ACC112 (cell line): ENCODE measurements at regions not wholly inside any gene's neighbourhood (a gene's known extent, or its start where the extent isn't known, plus 50 kb on each side); places are given as distances from the start of the nearest gene placed in this dataset.
A peak's percentile ranks its signal among the peaks of the same experiment; 100 is the strongest.
"Not testable (repeated sequence)": the region's sequence is repeated elsewhere in the genome, so short reads cannot be mapped to it uniquely, and the experiment has no call there.

Experiments
- H2AFZ ChIP-seq: fragments of 200-600 bp; sonication (generic); one replicate; pipeline ENCODE4 v1.6.0; 2017; ENCODE audit warnings: antibody characterized with exemption, low read length; ENCODE audit not compliant: unreplicated experiment
- H3K27ac ChIP-seq: fragments of 200-600 bp; sonication (generic); 2 replicates; pipeline ENCODE4 v1.5.1; 2014; ENCODE audit warnings: low read depth, mild to moderate bottlenecking, antibody characterized with exemption, low read length, moderate library complexity
- H3K27me3 ChIP-seq: fragments of 200-600 bp; sonication (generic); 2 replicates; pipeline ENCODE4 v1.6.1; 2014; ENCODE audit warnings: mild to moderate bottlenecking, antibody characterized with exemption, low read length, moderate library complexity, mixed read lengths; ENCODE audit not compliant: insufficient read depth
- H3K36me3 ChIP-seq: fragments of 200-600 bp; sonication (generic); 2 replicates; pipeline ENCODE4 v1.6.1; 2016; ENCODE audit warnings: mild to moderate bottlenecking, antibody characterized with exemption, low read length, moderate library complexity, mixed read lengths; ENCODE audit not compliant: insufficient read depth
- H3K4me1 ChIP-seq: fragments of 200-600 bp; sonication (generic); one replicate; pipeline ENCODE4 v1.6.1; 2016; ENCODE audit warnings: low read length, mixed read lengths; ENCODE audit not compliant: insufficient read depth, unreplicated experiment, control insufficient read depth
- H3K4me3 ChIP-seq: fragments of 200-600 bp; sonication (generic); 2 replicates; pipeline ENCODE4 v1.5.1; 2014; ENCODE audit warnings: mild to moderate bottlenecking, low read depth, low read length
- H3K79me2 ChIP-seq: fragments of 200-600 bp; sonication (generic); one replicate; pipeline ENCODE4 v1.6.0; 2016; ENCODE audit warnings: low read length; ENCODE audit not compliant: control insufficient read depth, unreplicated experiment, insufficient read depth

DNA sequence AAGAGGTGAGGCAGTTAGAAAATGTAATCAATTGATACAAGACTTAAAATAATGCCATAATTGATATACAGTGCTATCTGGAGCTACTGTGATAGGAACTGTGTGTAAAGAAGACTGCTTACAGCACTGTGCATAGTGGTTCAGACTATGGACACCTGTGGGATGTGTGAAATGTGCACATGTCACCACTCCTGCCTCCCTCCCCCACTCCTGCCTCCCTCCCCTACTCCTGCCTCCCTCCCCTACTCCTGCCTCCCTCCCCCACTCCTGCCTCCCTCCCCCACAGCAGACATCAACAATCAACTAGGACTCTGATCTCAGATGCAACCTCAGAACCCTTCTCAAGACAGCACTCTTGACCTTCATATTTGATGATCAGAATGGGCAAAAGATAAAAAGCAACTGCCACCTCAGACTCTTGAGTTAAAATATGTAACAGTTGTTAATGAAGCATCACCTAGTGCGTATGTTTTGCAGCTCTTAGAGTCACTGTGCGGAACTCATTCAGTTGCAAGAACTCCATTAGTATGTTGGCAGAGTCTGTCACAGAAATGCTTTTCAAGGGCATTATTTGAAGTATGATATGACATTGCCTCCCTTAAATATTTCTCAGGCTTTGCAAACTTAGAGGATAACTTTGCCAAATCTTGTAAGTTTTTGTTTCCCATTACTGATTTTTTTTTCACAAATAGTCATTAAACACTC is 255.2 kb upstream of the DDHD1 start:
- H3K36me3 ChIP-seq = no peaks in the 10 kb centered on the region
- no peak overlapping the region for H2AFZ ChIP-seq
- peaks cover 4% of the 10 kb centered on the region for H3K4me1 ChIP-seq
- H3K79me2 ChIP-seq = no peaks in the 10 kb centered on the region
- no peaks in the 10 kb centered on the region for H3K27me3 ChIP-seq
- no peak overlapping the region for H3K4me3 ChIP-seq
- no peak overlapping the region for H3K27ac ChIP-seq

DNA sequence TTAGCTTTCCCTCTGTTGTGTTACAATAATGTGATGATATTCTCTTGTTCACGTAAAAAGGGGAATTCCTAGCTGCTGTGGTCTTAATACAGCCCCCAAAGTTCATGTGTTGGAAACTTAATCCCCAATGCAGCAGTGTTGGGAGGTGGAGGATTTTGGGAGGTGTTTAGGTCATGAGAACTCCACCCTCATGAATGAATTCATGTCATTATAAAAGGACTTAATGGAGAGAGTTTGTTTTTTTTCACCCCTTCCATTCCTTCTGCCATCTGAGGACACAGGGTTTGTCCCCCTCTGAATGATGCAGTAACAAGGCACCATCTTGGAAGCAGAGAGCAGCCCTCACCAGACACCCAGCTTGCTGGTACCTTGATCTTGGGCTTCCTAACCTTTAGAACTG is 253.4 kb upstream of the DDHD1 start:
- H2AFZ ChIP-seq = no peak overlapping the region
- no peak overlapping the region for H3K4me3 ChIP-seq
- H3K36me3 ChIP-seq = no peaks in the 10 kb centered on the region
- no peaks in the 10 kb centered on the region for H3K27me3 ChIP-seq
- H3K27ac ChIP-seq = no peak overlapping the region
- H3K79me2 ChIP-seq = no peaks in the 10 kb centered on the region
- H3K4me1 ChIP-seq = peaks cover 4% of the 10 kb centered on the region

DNA sequence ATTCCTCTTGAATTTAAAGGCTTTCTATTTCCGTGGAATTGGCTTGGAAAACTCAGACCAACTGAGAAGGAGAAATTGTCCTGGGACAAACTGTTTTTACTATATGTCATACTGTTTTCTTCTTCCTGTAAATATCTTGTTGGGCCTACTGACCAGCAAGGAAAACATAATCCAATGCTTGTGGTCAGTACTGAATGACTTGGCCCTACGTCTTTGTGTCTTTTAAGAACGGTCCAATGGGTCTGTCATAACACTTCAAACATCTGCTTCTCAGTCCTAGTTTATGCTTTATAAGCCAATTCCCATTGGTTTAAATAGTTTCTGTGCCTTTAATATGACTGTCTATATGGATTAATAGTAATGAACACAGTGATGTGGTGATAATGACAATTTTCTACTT is 248.5 kb upstream of the DDHD1 start:
- Histone ChIP-seq H3K79me2 (no peaks in the 10 kb centered on the region), H3K36me3 (no peaks in the 10 kb centered on the region), H3K4me1 (no peaks in the 10 kb centered on the region), H3K27ac (no peak overlapping the region), H3K4me3 (no peak overlapping the region), H3K27me3 (no peaks in the 10 kb centered on the region), H2AFZ (no peak overlapping the region)

DNA sequence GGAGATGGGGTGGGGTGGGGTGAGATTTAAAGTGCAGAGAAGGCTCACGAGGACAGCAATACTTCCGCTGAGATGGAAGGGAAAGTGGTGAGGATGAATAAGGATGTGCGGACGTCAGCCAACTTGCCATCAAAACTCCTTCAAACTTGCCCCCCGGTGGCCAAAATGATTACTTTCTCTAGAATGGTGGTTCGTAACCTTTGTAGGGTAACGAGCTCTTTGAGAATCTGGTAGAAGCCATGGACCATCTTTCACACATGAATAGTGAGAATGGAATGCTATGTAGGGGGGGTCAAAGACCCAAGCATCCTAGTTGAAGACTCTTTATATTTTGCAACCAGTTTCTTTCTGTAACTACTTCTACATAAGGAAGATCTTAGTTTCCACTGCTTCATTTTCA is 245.9 kb upstream of the DDHD1 start:
- no peaks in the 10 kb centered on the region for H3K79me2 ChIP-seq
- H3K27ac ChIP-seq = no peak overlapping the region
- H2AFZ ChIP-seq = no peak overlapping the region
- H3K4me3 ChIP-seq = no peak overlapping the region
- no peaks in the 10 kb centered on the region for H3K4me1 ChIP-seq
- no peaks in the 10 kb centered on the region for H3K27me3 ChIP-seq
- no peaks in the 10 kb centered on the region for H3K36me3 ChIP-seq

DNA sequence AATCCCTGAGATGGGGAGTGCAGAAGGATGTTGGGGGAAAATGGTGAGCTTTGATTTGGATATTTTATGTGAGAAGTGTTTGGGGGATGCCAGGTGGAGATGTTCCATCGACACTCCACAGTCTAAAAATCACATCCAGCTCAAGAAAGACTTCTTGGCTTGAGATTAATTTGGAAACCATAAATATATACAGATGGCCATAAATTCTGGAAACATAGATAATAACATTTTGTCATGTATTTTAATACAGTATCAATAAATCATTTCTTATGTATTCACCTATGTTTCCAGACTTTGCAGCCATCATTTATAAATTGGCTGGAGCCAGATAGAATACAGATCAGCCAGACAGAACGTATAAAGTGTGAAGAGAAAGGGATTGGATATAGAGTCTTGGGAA is 245.5 kb upstream of the DDHD1 start:
- no peaks in the 10 kb centered on the region for H3K79me2 ChIP-seq
- no peak overlapping the region for H2AFZ ChIP-seq
- no peaks in the 10 kb centered on the region for H3K4me1 ChIP-seq
- H3K27me3 ChIP-seq = no peaks in the 10 kb centered on the region
- no peak overlapping the region for H3K4me3 ChIP-seq
- H3K36me3 ChIP-seq = no peaks in the 10 kb centered on the region
- no peak overlapping the region for H3K27ac ChIP-seq

DNA sequence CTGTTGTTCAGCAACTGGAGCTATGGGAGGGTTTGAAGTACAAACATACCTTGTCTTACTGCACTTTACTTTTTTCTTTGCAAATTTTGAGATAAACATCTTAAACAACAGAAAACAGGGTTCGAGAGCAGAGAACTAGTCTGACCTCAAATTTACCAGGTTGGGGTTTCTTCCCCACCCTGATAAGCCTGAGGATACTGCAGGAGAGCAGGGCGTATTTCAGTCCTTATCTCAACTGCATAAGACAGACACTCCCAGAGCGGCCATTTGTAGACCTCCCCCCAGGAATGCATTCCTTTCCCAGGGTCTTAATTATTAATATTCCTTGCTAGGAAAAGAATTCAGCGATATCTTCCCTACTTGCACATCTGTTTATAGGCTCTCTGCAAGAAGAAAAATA is 242.1 kb upstream of the DDHD1 start:
- H3K27ac ChIP-seq, H3K36me3 ChIP-seq, H3K27me3 ChIP-seq, H3K4me3 ChIP-seq, H3K79me2 ChIP-seq, H2AFZ ChIP-seq: not testable (repeated sequence)
- H3K4me1 ChIP-seq = peaks cover 24% of the 10 kb centered on the region

DNA sequence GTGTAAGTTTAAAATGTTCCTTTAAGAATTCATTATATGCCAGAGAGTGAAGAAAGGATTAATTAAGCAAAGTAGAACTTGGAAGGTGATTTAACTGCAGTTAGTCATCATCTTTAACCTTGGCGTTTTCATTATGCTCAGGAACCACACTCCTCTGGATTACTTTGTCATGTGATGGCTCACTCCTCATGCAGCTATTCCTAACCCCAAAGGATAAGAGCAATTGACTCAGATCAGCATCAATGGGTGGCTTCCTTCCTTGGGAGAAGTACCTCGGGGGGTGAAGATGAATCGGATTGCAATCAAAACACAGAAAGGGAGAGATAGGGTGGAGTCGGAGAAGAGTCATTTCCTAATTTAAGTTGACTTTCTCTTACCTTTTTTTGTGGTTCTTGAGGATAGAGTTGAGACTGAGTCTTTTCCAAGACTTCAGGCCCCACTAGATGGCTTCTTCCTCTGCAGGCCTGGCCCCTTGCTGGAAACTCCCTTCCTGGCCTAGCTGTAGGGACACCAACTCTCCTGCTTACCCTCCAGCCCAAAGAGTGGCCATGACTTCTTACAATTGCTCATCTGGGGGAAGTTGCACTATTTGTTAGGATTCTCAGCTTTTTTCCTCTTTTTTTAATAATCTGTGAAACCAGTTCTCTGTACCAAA is 238.6 kb upstream of the DDHD1 start:
- peak overlapping the region; percentile 91 for H3K27ac ChIP-seq
- no peaks in the 10 kb centered on the region for H3K79me2 ChIP-seq
- 0 out of 2 replicates have a peak overlapping the region, but pooled peaks have one; percentile 1 for H3K4me3 ChIP-seq
- peaks cover 35% of the 10 kb centered on the region for H3K4me1 ChIP-seq
- H2AFZ ChIP-seq = peak overlapping the region; percentile 34
- no peaks in the 10 kb centered on the region for H3K27me3 ChIP-seq
- H3K36me3 ChIP-seq = no peaks in the 10 kb centered on the region

DNA sequence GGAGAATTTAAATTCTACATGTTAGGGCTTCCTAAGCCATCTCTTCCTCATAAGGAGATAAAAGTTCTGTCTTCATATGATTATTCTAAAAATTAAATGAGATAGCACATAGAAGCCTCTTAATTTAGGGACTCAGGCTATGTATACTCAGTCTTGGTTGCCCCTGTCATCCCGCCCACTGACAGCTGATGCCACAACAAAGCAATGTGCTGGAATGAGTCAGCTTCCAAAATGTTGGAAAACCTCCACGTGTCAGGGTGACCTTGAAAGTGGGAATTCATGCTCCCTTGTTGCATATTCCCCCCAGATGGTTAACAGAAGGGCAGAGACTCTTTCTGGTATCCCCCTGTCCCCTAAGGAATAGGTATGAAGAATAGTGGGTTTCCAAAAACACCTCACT is 238.0 kb upstream of the DDHD1 start:
- Histone ChIP-seq H3K79me2 (no peaks in the 10 kb centered on the region), H3K4me3 (0 out of 2 replicates have a peak overlapping the region, but pooled peaks have one; percentile 1), H3K4me1 (peaks cover 35% of the 10 kb centered on the region), H3K36me3 (no peaks in the 10 kb centered on the region), H3K27me3 (no peaks in the 10 kb centered on the region), H2AFZ (no peak overlapping the region), H3K27ac (peak overlapping the region; percentile 91)

DNA sequence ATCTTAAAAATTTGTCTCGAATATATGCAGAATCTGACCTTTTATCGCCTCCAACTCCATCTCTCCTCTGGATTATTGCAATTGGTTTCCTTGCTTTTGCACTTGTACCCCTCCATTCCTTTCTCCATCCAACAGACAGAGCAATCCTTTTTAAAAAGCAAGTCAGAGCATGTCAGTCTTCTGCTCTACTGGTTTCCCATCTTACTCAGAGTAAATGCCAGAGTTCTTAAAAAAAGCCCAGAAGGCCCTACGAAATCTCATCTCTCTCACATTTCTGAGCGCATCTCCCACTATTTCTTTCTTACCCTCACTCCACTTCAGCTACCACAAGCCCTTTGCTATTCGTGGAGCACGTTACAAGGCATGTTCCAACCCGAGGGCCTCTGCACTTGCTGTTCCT is 236.9 kb upstream of the DDHD1 start:
- no peaks in the 10 kb centered on the region for H3K36me3 ChIP-seq
- H2AFZ ChIP-seq = no peak overlapping the region
- H3K79me2 ChIP-seq = no peaks in the 10 kb centered on the region
- H3K4me1 ChIP-seq = peaks cover 35% of the 10 kb centered on the region
- H3K4me3 ChIP-seq = no peak overlapping the region
- H3K27me3 ChIP-seq = no peaks in the 10 kb centered on the region
- H3K27ac ChIP-seq = no peak overlapping the region

DNA sequence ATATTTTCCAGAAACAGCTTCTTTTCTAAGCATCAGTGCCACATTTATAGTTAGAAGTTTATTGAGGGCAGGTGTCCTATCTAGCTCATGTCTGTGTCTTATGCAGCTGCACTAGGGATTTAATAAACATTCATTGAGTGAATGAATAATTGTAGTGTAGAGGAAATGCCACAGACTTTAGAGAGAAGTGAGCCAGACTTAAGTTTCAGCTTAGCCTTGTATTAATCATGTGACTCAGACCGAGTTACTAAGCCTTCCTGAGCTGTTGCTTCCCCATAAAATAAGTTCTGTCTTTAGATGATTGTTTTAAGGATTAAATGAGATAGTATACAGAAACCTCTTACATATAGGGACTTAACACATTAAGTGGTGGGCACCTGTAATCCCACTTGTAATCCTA is 236.1 kb upstream of the DDHD1 start:
- no peak overlapping the region for H2AFZ ChIP-seq
- no peaks in the 10 kb centered on the region for H3K79me2 ChIP-seq
- H3K36me3 ChIP-seq = no peaks in the 10 kb centered on the region
- peaks cover 35% of the 10 kb centered on the region for H3K4me1 ChIP-seq
- no peaks in the 10 kb centered on the region for H3K27me3 ChIP-seq
- H3K27ac ChIP-seq = no peak overlapping the region
- no peak overlapping the region for H3K4me3 ChIP-seq

DNA sequence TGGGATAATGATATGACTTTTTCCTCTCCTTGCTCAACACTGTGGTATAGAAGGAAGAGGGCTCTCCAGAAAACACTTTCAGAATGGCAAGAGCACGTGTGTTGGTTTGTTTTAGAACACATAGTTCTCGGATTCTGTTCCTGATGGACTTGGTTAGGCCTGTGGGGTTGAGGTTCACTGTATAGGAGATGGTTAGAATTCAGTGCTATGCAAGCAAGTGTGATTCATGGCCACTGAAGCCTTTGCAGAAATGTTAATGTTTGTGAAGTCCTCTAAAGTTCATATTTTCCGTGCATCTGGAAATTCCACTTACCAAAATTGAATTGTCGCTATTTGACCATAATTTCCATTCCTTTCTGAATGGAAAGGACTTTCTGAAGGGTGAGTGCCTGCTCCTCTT is 233.2 kb upstream of the DDHD1 start:
- H3K27ac ChIP-seq = no peak overlapping the region
- peaks cover 19% of the 10 kb centered on the region for H3K4me1 ChIP-seq
- no peak overlapping the region for H3K4me3 ChIP-seq
- H3K36me3 ChIP-seq = no peaks in the 10 kb centered on the region
- no peaks in the 10 kb centered on the region for H3K79me2 ChIP-seq
- H2AFZ ChIP-seq = no peak overlapping the region
- H3K27me3 ChIP-seq = no peaks in the 10 kb centered on the region
